CD14-positive monocyte (primary cell): ENCODE measurements at regions not wholly inside any gene's neighbourhood (a gene's known extent, or its start where the extent isn't known, plus 50 kb on each side); places are given as distances from the start of the nearest gene placed in this dataset.

Experiments
- DNase-seq, 3 donors: peaks; one replicate each; pipeline ENCODE4 v3.0.0-alpha.2; 2011 to 2022
- H2AFZ ChIP-seq: 2 replicates; pipeline ENCODE4 v1.6.0; 2012; ENCODE audit warnings: mild to moderate bottlenecking, low read depth, low read length, inconsistent platforms; ENCODE audit not compliant: insufficient read depth, poor library complexity, severe bottlenecking
- H3K27ac ChIP-seq, 2 donors: 1 replicate in 1 of 2; 2 replicates in 1 of 2; pipeline ENCODE4 v1.5.1; 2012 to 2013; ENCODE audit warnings: low read length in 2 of 2, control low read depth in 1 of 2, inconsistent platforms in 1 of 2, low read depth in 1 of 2, mild to moderate bottlenecking in 1 of 2
- H3K27me3 ChIP-seq, 2 donors: one replicate each; pipeline versions ENCODE4 v1.6.0 to v1.6.1; 2011 to 2013; ENCODE audit warnings: low read length in 2 of 2; ENCODE audit not compliant: control insufficient read depth in 2 of 2, insufficient read depth in 2 of 2
- H3K36me3 ChIP-seq, 2 donors: replicated peaks in 1 of 2; 1 replicate in 1 of 2; 2 replicates in 1 of 2; pipeline versions ENCODE4 v1.5.1 to v1.6.1; 2012 to 2013; ENCODE audit warnings: low read length in 2 of 2, control low read depth in 1 of 2, inconsistent platforms in 1 of 2, mild to moderate bottlenecking in 1 of 2; ENCODE audit not compliant: insufficient read depth in 2 of 2, control insufficient read depth in 1 of 2
- H3K4me1 ChIP-seq, 2 donors: 1 replicate in 1 of 2; 2 replicates in 1 of 2; pipeline versions ENCODE4 v1.5.1 to v1.6.1; 2012 to 2013; ENCODE audit warnings: low read length in 2 of 2, control low read depth in 1 of 2, inconsistent platforms in 1 of 2, mild to moderate bottlenecking in 1 of 2, moderate library complexity in 1 of 2; ENCODE audit not compliant: insufficient read depth in 2 of 2, control insufficient read depth in 1 of 2
- H3K4me2 ChIP-seq: replicated peaks from 2 replicates; pipeline ENCODE3; 2012; ENCODE audit warnings: low read length, moderate library complexity, mild to moderate bottlenecking; ENCODE audit not compliant: poor library complexity, severe bottlenecking; ENCODE audit errors: extremely low read depth
- H3K4me3 ChIP-seq, 3 experiments: fragments of 200-600 bp in 1 of 3; sonication (generic) in 1 of 3; replicated peaks in 1 of 3; 1 replicate in 2 of 3; 2 replicates in 1 of 3; pipeline ENCODE4 v1.5.1; 2011 to 2013; ENCODE audit warnings: low read length in 3 of 3, mild to moderate bottlenecking in 3 of 3, control low read depth in 2 of 3, low read depth in 2 of 3, inconsistent platforms in 1 of 3, moderate library complexity in 1 of 3
- H3K79me2 ChIP-seq: 2 replicates; pipeline ENCODE4 v1.6.0; 2012; ENCODE audit warnings: mild to moderate bottlenecking, control low read depth, inconsistent platforms, low read length, moderate library complexity; ENCODE audit not compliant: insufficient read depth
- H3K9ac ChIP-seq: 2 replicates; pipeline ENCODE4 v1.6.0; 2017; ENCODE audit warnings: low read length, mild to moderate bottlenecking; ENCODE audit not compliant: insufficient read depth, poor library complexity, severe bottlenecking
- H3K9me3 ChIP-seq, 2 donors: replicated peaks in 1 of 2; 1 replicate in 1 of 2; 2 replicates in 1 of 2; pipeline versions ENCODE4 v1.5.1 to v1.6.1; 2012 to 2013; ENCODE audit warnings: low read length in 2 of 2, control low read depth in 1 of 2; ENCODE audit not compliant: control insufficient read depth in 1 of 2, insufficient read depth in 1 of 2
- H4K20me1 ChIP-seq: 2 replicates; pipeline ENCODE4 v1.6.0; 2012; ENCODE audit warnings: mild to moderate bottlenecking, low read length, control low read depth, moderate library complexity; ENCODE audit not compliant: insufficient read depth
- H3K27ac Mint-ChIP-seq, 7 donors: one replicate each; pipeline ENCODE4 v1.8.0; 2020; ENCODE audit warnings: mild to moderate bottlenecking in 7 of 7, mixed read lengths in 7 of 7, moderate library complexity in 6 of 7, inconsistent platforms in 2 of 7
- H3K27me3 Mint-ChIP-seq, 3 donors: one replicate each; pipeline ENCODE4 v1.8.0; 2021 to 2022; ENCODE audit warnings: low read depth in 3 of 3, mild to moderate bottlenecking in 3 of 3, mixed read lengths in 3 of 3, moderate library complexity in 3 of 3, inconsistent platforms in 1 of 3
- H3K36me3 Mint-ChIP-seq, 2 donors: one replicate each; pipeline ENCODE4 v1.8.0; 2020; ENCODE audit warnings: mixed read lengths in 2 of 2, inconsistent platforms in 1 of 2, mild to moderate bottlenecking in 1 of 2
- H3K4me1 Mint-ChIP-seq: one replicate; pipeline ENCODE4 v1.8.0; 2020; ENCODE audit warnings: mild to moderate bottlenecking, mixed read lengths
- H3K4me3 Mint-ChIP-seq, 2 donors: one replicate each; pipeline ENCODE4 v1.8.0; 2020; ENCODE audit warnings: mild to moderate bottlenecking in 2 of 2, mixed read lengths in 2 of 2, moderate library complexity in 1 of 2
- H3K9me3 Mint-ChIP-seq, 7 donors: one replicate each; pipeline ENCODE4 v1.8.0; 2020 to 2022; ENCODE audit warnings: mixed read lengths in 7 of 7, mild to moderate bottlenecking in 6 of 7, moderate library complexity in 6 of 7, inconsistent platforms in 2 of 7
- CTCF ChIP-seq: fragments of 200-600 bp; IDR thresholded peaks from one replicate; pipeline ENCODE4 v1.8.0; 2022; ENCODE audit warnings: antibody characterized with exemption, mild to moderate bottlenecking
- WGBS: methylation state at CpG from one replicate; pipeline ENCODE4 v1.1.5; 2013; ENCODE audit warnings: missing lambda C conversion rate; ENCODE audit not compliant: insufficient coverage; 5-methylcytosine and 5-hydroxymethylcytosine counted together
- intact Hi-C, 2 donors: fragments of 100-400 bp; cut with micrococcal nuclease; formaldehyde crosslinking; loops; one replicate each; pipeline versions ENCODE4 v1.15.0 to v1.15.1; 2023

DNA sequence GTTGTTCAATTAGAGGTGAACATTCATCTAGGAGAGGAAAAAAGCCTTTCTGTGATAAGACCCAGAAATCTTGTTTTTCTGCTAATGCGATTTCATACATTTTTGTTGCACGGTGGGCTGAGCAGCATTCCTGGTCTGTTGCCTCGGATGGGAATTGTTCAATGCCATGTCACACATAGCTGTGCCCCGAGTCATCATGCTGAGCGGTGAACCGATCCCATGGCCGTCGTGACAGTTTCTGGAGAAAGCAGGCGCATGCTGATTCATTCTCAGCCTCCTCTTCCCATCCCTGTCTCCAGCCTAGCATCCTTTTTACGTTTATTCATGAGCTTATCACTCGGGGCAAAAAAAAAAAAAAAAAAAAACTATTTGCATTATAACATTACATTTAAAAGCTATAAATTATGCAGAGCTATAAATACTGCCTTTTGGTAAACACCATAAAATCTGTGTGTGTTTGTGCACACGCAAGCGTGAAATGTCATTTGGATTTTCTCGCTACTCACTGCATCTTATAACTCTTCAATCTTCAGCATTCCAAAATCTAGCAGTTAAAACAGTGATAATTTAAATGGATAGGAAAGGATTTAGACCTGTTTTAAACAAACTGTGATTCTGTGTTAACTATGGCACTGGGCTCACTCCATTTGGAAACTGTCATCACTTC lies 58.9 kb upstream of the IFNGR1 start:
- no peak overlapping the region for H3K27ac Mint-ChIP-seq
- H2AFZ ChIP-seq, result no peak overlapping the region
- no peak overlapping the region for H3K4me3 ChIP-seq
- H3K27ac ChIP-seq, result no peak overlapping the region
- no peak overlapping the region for H3K9ac ChIP-seq
- 95% methylated on average over 8 of the region's 14 CpGs for WGBS
- no peak overlapping the region for H3K4me3 Mint-ChIP-seq
- intact Hi-C loops, result no loop called here
- peaks cover 16% of the 10 kb centered on the region in 2 donors for H3K4me1 ChIP-seq
- no peak overlapping the region for H3K4me2 ChIP-seq
- no peaks in the 10 kb centered on the region for H3K36me3 Mint-ChIP-seq
- DNase-seq, result no peak
- H3K79me2 ChIP-seq, result no peaks in the 10 kb centered on the region
- no peaks in the 10 kb centered on the region for H3K36me3 ChIP-seq
- no peaks in the 10 kb centered on the region for H3K9me3 Mint-ChIP-seq
- TF ChIP-seq CTCF, result no peak
- H3K9me3 ChIP-seq, result no peaks in the 10 kb centered on the region
- no peaks in the 10 kb centered on the region for H4K20me1 ChIP-seq
- peaks cover 0 to 2% (median 1%) of the 10 kb centered on the region in 3 donors for H3K27me3 Mint-ChIP-seq
- no peaks in the 10 kb centered on the region for H3K27me3 ChIP-seq
- H3K4me1 Mint-ChIP-seq, result peaks cover 27% of the 10 kb centered on the region

DNA sequence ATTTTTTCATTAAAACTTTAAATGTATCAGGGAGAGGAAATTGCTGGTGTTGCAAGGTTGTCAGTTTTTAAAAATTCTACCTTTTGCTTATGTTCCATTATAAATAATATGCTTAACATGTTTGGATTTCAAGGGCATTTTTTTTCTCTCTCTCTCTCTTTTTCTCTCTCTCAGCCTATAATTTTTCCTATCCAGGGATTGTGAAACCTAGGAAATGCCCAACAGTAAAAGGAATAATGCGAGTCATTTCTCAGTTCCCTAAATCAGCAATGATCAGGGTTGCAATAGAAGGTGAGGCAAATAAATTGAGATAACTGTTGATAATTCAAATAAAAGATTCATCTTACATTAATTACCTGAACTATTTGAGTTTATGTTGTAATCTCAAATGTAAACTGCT lies 53.2 kb upstream of the IFNGR1 start:
- no CpG with 5 or more reads among the region's 1 CpG for WGBS

More for the DNA sequence above, 53.2 kb upstream of the IFNGR1 start:
- H3K79me2 ChIP-seq, result no peaks in the 10 kb centered on the region
- no peak overlapping the region for H2AFZ ChIP-seq
- no peak for TF ChIP-seq CTCF
- H3K36me3 ChIP-seq, result no peaks in the 10 kb centered on the region
- H3K4me1 Mint-ChIP-seq, result peaks cover 20% of the 10 kb centered on the region
- no peaks in the 10 kb centered on the region for H3K36me3 Mint-ChIP-seq
- peak overlapping the region in 1 of 7 donors; percentile 33 for H3K27ac Mint-ChIP-seq
- peak overlapping the region in 1 of 2 donors; percentile 35 for H3K4me3 Mint-ChIP-seq
- no peaks in the 10 kb centered on the region for H3K27me3 ChIP-seq
- H3K4me3 ChIP-seq, result no peak overlapping the region
- no peak overlapping the region for H3K4me2 ChIP-seq
- H3K9me3 ChIP-seq, result no peaks in the 10 kb centered on the region
- DNase-seq, result peak; percentile 29 to 87 (median 60)
- H3K9me3 Mint-ChIP-seq, result no peaks in the 10 kb centered on the region
- intact Hi-C loops, result loop anchor here in 1 of 2 donors (5.0 kb wide), 1 partner anchor 50 kb away; no protein-coding TSS in a partner anchor
- no peaks in the 10 kb centered on the region for H4K20me1 ChIP-seq
- H3K9ac ChIP-seq, result no peak overlapping the region
- peaks cover 0 to 1% (median 0%) of the 10 kb centered on the region in 3 donors for H3K27me3 Mint-ChIP-seq
- no peak overlapping the region for H3K27ac ChIP-seq
- H3K4me1 ChIP-seq, result peaks cover 15 to 24% of the 10 kb centered on the region in 2 donors
